K562 (cell line): ENCODE measurements at regions not wholly inside any gene's neighbourhood (a gene's known extent, or its start where the extent isn't known, plus 50 kb on each side); places are given as distances from the start of the nearest gene placed in this dataset.

Experiments used
- BHLHE40 ChIP-seq: IDR thresholded peaks from 2 replicates; pipeline ENCODE4 v1.6.1; 2011; ENCODE audit warnings: low read length, improper control_type of control experiment
- BRCA1 ChIP-seq, 2 experiments: fragments of 450-650 bp in 1 of 2; sonication (generic) in 1 of 2; formaldehyde crosslinking in 1 of 2; IDR thresholded peaks; 2 replicates each; pipeline versions ENCODE4 v1.5.0 to v1.6.1; 2017 to 2020; ENCODE audit warnings: mild to moderate bottlenecking in 1 of 2, missing genetic modification reagents in 1 of 2
- BRD4 ChIP-seq: fragments of 200-600 bp; sonication (generic); IDR thresholded peaks from 2 replicates; pipeline ENCODE4 v1.6.1; 2017; ENCODE audit warnings: inconsistent platforms
- CTCF ChIP-seq, 3 experiments: IDR thresholded peaks in 2 of 3; conservative IDR thresholded peaks in 1 of 3; 2 replicates each; pipeline ENCODE4 v1.5.1; 2011 to 2012; ENCODE audit warnings: low read length in 3 of 3, mild to moderate bottlenecking in 3 of 3, control low read depth in 2 of 3, improper control_type of control experiment in 1 of 3, inconsistent platforms in 1 of 3, low read depth in 1 of 3, mixed read lengths in 1 of 3, moderate library complexity in 1 of 3; ENCODE audit not compliant: insufficient read depth in 2 of 3
- ESRRA ChIP-seq: fragments of 450-650 bp; IDR thresholded peaks from 2 replicates; pipeline ENCODE4 v1.6.1; 2014; ENCODE audit warnings: low read depth, mild to moderate bottlenecking, moderate library complexity, borderline replicate concordance
- EZH2 ChIP-seq: IDR thresholded peaks from 2 replicates; pipeline ENCODE4 v1.6.1; 2012; ENCODE audit warnings: low read depth, mild to moderate bottlenecking, inconsistent platforms, low read length, borderline replicate concordance
- KLF16 ChIP-seq: IDR thresholded peaks from 2 replicates; pipeline ENCODE4 v1.6.1; 2016; ENCODE audit warnings: antibody characterized with exemption
- POLR2A ChIP-seq: fragments of 450-650 bp; conservative IDR thresholded peaks from 2 replicates; pipeline ENCODE4 v1.6.1; 2016
- TAF1 ChIP-seq: IDR thresholded peaks from 2 replicates; pipeline ENCODE4 v1.6.1; 2011; ENCODE audit warnings: mild to moderate bottlenecking, low read length, moderate library complexity; ENCODE audit not compliant: insufficient read depth, control insufficient read depth, severe bottlenecking; ENCODE audit errors: extremely low read depth
- TAF9B ChIP-seq: fragments of 450-650 bp; IDR thresholded peaks from 2 replicates; pipeline ENCODE4 v1.6.1; 2018; ENCODE audit warnings: mild to moderate bottlenecking; ENCODE audit not compliant: partially characterized antibody

GRCh38 chr6:14217728-14218518, 100.4 kb downstream of the CD83 start:
- TF ChIP-seq KLF16 (no peak), ESRRA (no peak), TAF9B (no peak), BRD4 (no peak), BHLHE40 (no peak), EZH2 (no peak), TAF1 (no peak), CTCF (IDR thresholded peaks at IDR 0.05 in 2 of 3, conservative IDR thresholded peaks at IDR 0.05 in 1 of 3; ENCODE audit: insufficient read depth in 2 of 3, low read depth in 1 of 3, low read length in 3 of 3) (no peak), BRCA1 (IDR thresholded peaks at IDR 0.05) (no peak), BRCA1 (CRISPR knock-in tag; IDR thresholded peaks at IDR 0.05) (no peak), POLR2A (no peak)
